ENCODE measurements at regions not wholly inside any gene's neighbourhood (a gene's known extent, or its start where the extent isn't known, plus 50 kb on each side); places are given as distances from the start of the nearest gene placed in this dataset.

DNA sequence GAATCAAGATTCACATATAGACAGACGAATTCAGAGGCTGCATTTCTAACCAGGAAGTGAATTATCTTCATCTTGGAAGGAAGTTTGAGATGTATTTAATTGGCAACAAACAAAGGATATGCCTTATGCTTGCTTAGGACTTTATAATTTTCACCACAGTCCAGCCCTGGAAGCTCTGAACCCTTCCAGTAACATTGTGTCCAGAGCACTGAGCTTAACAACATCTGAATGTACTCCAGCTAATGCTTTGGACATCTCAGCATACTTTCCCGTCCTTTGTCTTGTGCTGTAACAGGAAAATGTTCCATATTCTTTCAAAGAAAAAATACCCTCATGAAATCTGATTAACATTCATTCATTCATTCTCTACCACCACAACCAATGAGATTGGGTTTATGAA, 136.3 kb upstream of the SPATS2L start:
- no peak for DNase-seq (ENCODE audit: low spot score in 2 of 2)
- in situ Hi-C loops (cut with MboI; ENCODE audit: low sequenced_read_pairs) = no loop called here
- H3K9me3 ChIP-seq = no peaks in the 10 kb centered on the region
- H3K4me3 ChIP-seq = no peak overlapping the region
- H3K4me1 ChIP-seq = no peaks in the 10 kb centered on the region
- H3K27me3 ChIP-seq (ENCODE audit: low read depth) = no peaks in the 10 kb centered on the region
- H3K36me3 ChIP-seq (replicated peaks) = no peaks in the 10 kb centered on the region

GRCh38 chr2:200171731-200172482, 134.6 kb upstream of the SPATS2L start:
- Histone ChIP-seq H3K4me3 (no peak overlapping the region), H3K36me3 (replicated peaks) (no peaks in the 10 kb centered on the region), H3K4me1 (no peaks in the 10 kb centered on the region), H3K27me3 (ENCODE audit: low read depth) (no peaks in the 10 kb centered on the region), H3K9me3 (no peaks in the 10 kb centered on the region)
- in situ Hi-C loops (cut with MboI; ENCODE audit: low sequenced_read_pairs) = no loop called here
- no peak for DNase-seq (ENCODE audit: low spot score in 2 of 2)

DNA sequence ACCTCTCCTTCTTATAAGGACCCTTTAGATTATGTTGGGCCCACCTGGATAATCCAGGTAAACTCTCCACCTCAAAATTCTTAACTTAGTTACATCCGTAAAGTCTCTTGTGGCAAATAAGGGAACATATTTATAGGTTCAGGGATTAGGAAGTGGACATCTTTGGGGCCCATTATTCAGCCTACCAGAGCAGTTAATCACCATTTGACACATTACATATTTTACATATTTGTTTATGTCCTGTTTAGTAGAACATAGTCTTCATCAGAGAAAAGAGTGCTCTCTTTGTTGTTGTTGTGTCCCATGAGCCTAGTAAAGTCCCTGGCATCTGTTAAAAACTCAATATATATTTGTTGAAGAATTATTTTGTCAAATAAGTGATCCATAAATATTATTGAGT, 134.0 kb upstream of the SPATS2L start:
- DNase-seq (ENCODE audit: low spot score in 2 of 2) = no peak
- in situ Hi-C loops (cut with MboI; ENCODE audit: low sequenced_read_pairs) = no loop called here
- H3K4me3 ChIP-seq = no peak overlapping the region
- H3K27me3 ChIP-seq (ENCODE audit: low read depth) = no peaks in the 10 kb centered on the region
- H3K9me3 ChIP-seq = no peaks in the 10 kb centered on the region
- no peaks in the 10 kb centered on the region for H3K36me3 ChIP-seq (replicated peaks)
- H3K4me1 ChIP-seq = no peaks in the 10 kb centered on the region

- in situ Hi-C loops (cut with MboI; ENCODE audit: low sequenced_read_pairs) = no loop called here
- H3K4me1 ChIP-seq = no peaks in the 10 kb centered on the region
These were observed 133.4 kb upstream of the SPATS2L start for GRCh38 chr2:200172944-200173581.

DNA sequence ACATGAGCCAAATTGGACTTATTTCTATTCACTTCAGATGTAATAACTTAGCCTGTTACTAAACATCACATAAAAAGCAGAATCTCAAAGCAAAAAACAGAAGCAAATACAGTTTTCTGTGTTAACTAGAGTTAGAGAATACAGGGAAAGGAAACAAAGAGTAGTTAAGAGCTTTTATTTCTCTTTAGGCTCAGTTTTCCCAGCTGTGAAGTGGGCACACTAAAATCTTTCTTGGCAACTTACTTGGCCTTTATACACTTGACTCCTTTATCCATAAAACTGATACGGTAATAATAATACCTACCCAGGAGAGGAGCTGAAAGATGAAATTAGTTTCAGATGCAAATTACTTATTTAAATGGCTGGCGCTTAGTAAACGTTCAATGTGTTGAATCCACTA, 132.8 kb upstream of the SPATS2L start:
- no peaks in the 10 kb centered on the region for H3K9me3 ChIP-seq
- in situ Hi-C loops (cut with MboI; ENCODE audit: low sequenced_read_pairs) = no loop called here
- H3K36me3 ChIP-seq (replicated peaks) = no peaks in the 10 kb centered on the region
- H3K4me1 ChIP-seq = no peaks in the 10 kb centered on the region
- H3K27me3 ChIP-seq (ENCODE audit: low read depth) = no peaks in the 10 kb centered on the region
- H3K4me3 ChIP-seq = no peak overlapping the region
- DNase-seq (ENCODE audit: low spot score in 2 of 2) = no peak

More at GRCh38 chr2:200172944-200173581, 133.4 kb upstream of the SPATS2L start:
- Histone ChIP-seq H3K4me3 (no peak overlapping the region), H3K36me3 (replicated peaks) (no peaks in the 10 kb centered on the region), H3K9me3 (no peaks in the 10 kb centered on the region), H3K27me3 (ENCODE audit: low read depth) (no peaks in the 10 kb centered on the region)
- DNase-seq (ENCODE audit: low spot score in 2 of 2) = no peak

DNA sequence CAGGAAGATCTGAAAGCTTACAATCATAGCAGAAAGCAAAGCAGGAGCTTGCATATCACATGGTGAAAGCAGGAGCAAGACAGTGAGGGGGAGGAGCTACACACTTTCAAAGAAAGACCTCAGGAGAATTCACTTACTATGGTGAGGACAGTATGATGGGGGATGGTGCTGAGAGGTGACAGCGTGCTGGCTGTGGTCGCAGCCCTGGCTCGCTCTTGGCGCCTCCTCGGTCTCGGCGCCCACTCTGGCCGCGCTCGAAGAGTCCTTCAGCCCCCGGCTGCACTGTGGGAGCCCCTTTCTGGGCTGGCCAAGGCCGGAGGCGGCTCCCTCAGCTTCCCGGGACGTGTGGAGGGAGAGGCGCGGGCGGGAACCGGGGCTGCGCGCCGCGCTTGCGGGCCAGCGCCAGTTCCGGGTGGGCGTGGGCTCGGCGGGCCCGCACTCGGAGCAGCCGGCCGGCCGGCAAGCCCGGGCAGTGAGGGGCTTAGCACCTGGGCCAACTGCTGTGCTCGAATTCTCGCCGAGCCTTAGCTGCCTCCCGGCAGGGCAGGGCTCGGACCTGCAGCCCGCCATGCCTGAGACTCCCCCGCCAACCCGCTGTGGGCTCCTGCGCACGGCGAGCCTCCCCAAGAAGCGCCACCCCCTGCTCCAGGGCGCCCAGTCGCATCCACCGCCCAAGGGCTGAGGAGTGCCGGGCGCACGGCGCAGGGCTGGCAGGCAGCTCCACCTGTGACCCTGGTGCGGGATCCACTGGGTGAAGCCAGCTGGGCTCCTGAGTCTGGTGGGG, 131.9 kb upstream of the SPATS2L start:
- H3K4me1 ChIP-seq = no peaks in the 10 kb centered on the region
- in situ Hi-C loops (cut with MboI; ENCODE audit: low sequenced_read_pairs) = no loop called here
- no peaks in the 10 kb centered on the region for H3K27me3 ChIP-seq (ENCODE audit: low read depth)
- H3K9me3 ChIP-seq = no peaks in the 10 kb centered on the region
- no peaks in the 10 kb centered on the region for H3K36me3 ChIP-seq (replicated peaks)
- DNase-seq (ENCODE audit: low spot score in 2 of 2) = no peak
- H3K4me3 ChIP-seq = no peak overlapping the region

DNA sequence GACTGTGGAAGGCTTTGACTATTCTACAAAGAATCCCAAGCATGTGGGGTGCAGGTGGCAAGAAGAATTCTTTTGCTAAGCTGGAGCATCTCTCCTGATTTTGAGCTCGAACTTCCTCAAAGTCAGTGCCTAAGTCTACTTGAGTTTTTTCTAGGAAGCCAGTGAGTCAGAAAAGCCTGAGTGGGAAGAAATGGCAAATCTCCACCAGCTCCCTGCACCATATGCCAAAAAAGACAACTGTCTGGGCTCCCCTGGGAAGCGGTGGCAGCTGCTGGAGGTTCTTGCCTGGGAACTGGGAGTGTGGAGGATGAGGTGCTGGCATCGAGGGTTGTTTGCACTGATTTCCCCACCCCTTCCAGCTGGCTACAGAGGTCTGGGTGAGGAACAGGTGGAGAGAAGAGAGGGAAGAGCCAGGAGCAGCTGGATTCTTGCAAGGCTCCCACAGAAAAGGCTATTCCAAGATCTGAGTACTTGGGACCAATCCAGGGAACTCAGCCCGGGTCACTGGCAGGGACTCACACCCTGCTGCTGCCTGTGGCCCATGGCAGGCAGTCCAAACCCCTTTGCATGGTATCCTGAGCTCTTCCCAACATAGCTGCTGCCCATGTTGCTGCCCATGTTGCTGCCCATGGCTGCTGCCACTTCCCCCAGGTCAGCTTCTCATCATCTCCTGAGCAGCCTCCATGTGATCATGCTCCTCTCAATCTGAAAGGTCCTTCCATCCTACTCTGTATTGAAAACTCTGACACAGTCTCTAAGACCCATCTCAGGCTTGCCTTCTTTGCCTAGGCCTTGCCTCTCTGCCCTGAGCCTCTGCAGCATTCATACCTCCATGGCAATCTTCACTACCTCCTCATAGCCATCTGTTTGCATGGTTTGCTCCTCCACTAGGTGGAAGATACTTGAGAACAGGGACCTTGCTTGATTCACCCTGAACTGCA, 128.3 kb upstream of the SPATS2L start:
- no peaks in the 10 kb centered on the region for H3K4me1 ChIP-seq
- no peak overlapping the region for H3K4me3 ChIP-seq
- no peaks in the 10 kb centered on the region for H3K36me3 ChIP-seq (replicated peaks)
- H3K27me3 ChIP-seq (ENCODE audit: low read depth) = no peaks in the 10 kb centered on the region
- no peak for DNase-seq (ENCODE audit: low spot score in 2 of 2)
- in situ Hi-C loops (cut with MboI; ENCODE audit: low sequenced_read_pairs) = no loop called here
- H3K9me3 ChIP-seq = no peaks in the 10 kb centered on the region

DNA sequence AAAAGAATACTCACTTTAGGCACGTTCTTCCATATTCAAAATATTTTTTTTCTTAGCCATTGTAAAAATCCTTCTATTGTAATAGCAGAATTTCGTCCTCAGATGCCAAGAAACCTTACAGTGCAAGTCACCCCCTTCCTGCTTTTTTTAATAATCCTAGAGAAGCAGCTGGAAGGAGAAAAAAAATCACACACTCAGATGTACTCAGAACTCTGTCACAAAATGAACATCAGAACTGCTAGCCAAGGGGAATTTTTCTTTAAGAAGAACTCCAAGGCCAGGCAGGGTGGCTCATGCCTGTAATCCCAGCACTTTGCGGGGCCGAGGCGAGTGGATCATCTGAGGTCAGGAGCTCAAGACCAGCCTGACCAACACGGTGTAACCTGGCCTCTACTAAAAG, 127.3 kb upstream of the SPATS2L start:
- H3K4me1 ChIP-seq = no peaks in the 10 kb centered on the region
- H3K4me3 ChIP-seq = no peak overlapping the region
- in situ Hi-C loops (cut with MboI; ENCODE audit: low sequenced_read_pairs) = no loop called here
- DNase-seq (ENCODE audit: low spot score in 2 of 2) = no peak
- no peaks in the 10 kb centered on the region for H3K9me3 ChIP-seq
- H3K27me3 ChIP-seq (ENCODE audit: low read depth) = no peaks in the 10 kb centered on the region
- H3K36me3 ChIP-seq (replicated peaks) = no peaks in the 10 kb centered on the region

DNA sequence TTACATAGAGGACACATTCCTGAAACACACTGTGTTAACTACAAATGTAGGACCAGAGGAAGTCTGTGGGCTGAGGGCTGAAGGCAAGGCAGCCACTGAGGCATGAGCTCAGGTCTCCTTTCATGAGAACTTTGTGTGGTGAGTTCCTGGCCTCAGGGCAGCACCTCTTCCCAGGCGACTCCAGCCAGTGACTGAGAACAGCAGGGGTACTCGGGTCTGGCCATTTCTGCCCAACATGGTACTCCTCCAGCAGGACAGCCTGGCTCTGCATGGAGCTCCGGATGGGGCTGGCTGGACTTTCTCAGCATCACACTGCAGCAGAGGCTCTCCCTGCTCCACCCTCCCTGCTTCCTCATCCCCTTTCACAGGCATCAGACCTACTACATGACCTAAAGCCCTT, 125.5 kb upstream of the SPATS2L start:
- no peaks in the 10 kb centered on the region for H3K27me3 ChIP-seq (ENCODE audit: low read depth)
- H3K4me1 ChIP-seq = peaks cover 5% of the 10 kb centered on the region
- in situ Hi-C loops (cut with MboI; ENCODE audit: low sequenced_read_pairs) = no loop called here

DNA sequence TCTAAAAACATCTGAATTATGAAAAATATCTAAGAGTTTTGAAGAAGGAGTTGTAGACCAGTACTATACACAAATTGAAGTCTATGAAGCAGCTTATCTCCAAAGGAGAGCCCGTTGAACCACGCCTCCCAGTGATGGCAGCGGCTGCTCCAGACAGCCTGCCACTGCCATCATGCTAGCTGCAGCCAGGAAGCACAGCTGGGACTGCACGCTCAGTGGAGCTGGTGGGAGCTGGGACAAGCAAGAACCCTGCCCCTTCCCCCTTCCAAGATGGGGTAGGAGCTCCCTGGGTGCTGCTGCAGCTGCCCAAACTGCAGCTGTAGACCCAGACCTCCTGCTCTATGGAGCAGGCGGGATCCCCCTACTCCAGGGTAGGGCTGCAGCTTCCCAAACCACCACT, 124.7 kb upstream of the SPATS2L start:
- DNase-seq (ENCODE audit: low spot score in 2 of 2) = no peak

More for the DNA sequence above, 125.5 kb upstream of the SPATS2L start:
- Histone ChIP-seq H3K36me3 (replicated peaks) (no peaks in the 10 kb centered on the region), H3K4me3 (no peak overlapping the region), H3K9me3 (no peaks in the 10 kb centered on the region)
- no peak for DNase-seq (ENCODE audit: low spot score in 2 of 2)

GRCh38 chr2:200184748-200185627, 121.5 kb upstream of the SPATS2L start:
- Histone ChIP-seq H3K9me3 (no peaks in the 10 kb centered on the region), H3K4me3 (no peak overlapping the region), H3K27me3 (ENCODE audit: low read depth) (no peaks in the 10 kb centered on the region), H3K36me3 (replicated peaks) (no peaks in the 10 kb centered on the region), H3K4me1 (peaks cover 5% of the 10 kb centered on the region)
- DNase-seq (ENCODE audit: low spot score in 2 of 2) = peak in 1 of 2 experiments; percentile 4
- in situ Hi-C loops (cut with MboI; ENCODE audit: low sequenced_read_pairs) = no loop called here

More for the DNA sequence above, 124.7 kb upstream of the SPATS2L start:
- in situ Hi-C loops (cut with MboI; ENCODE audit: low sequenced_read_pairs) = no loop called here
- H3K4me3 ChIP-seq = no peak overlapping the region
- no peaks in the 10 kb centered on the region for H3K36me3 ChIP-seq (replicated peaks)
- H3K9me3 ChIP-seq = no peaks in the 10 kb centered on the region
- peaks cover 5% of the 10 kb centered on the region for H3K4me1 ChIP-seq
- no peaks in the 10 kb centered on the region for H3K27me3 ChIP-seq (ENCODE audit: low read depth)

DNA sequence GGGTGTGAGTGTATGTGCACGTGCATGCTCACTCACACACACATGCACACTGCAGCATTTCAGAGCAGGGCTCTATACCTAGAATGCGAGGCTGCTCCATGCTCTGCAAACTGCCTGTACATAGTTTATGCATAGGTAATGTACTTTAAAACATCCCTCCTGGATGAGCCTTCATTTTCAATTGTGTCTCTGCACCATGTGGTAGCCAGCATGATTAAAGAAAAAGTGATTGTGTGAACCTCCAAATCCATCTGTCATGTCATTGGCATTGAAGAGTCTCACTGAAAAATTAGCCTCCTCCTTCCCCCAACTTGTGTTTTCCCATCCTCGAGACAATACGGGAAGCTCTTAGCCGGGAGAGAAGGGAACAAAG, 120.9 kb upstream of the SPATS2L start:
- Histone ChIP-seq H3K4me3 (no peak overlapping the region), H3K9me3 (no peaks in the 10 kb centered on the region), H3K27me3 (ENCODE audit: low read depth) (no peaks in the 10 kb centered on the region), H3K36me3 (replicated peaks) (no peaks in the 10 kb centered on the region), H3K4me1 (peaks cover 5% of the 10 kb centered on the region)
- in situ Hi-C loops (cut with MboI; ENCODE audit: low sequenced_read_pairs) = no loop called here
- peak in 1 of 2 experiments; percentile 41 for DNase-seq (ENCODE audit: low spot score in 2 of 2)

Measured in HAP-1 (cell line).